ENCODE measurements at regions not wholly inside any gene's neighbourhood (a gene's known extent, or its start where the extent isn't known, plus 50 kb on each side); places are given as distances from the start of the nearest gene placed in this dataset.

DNA sequence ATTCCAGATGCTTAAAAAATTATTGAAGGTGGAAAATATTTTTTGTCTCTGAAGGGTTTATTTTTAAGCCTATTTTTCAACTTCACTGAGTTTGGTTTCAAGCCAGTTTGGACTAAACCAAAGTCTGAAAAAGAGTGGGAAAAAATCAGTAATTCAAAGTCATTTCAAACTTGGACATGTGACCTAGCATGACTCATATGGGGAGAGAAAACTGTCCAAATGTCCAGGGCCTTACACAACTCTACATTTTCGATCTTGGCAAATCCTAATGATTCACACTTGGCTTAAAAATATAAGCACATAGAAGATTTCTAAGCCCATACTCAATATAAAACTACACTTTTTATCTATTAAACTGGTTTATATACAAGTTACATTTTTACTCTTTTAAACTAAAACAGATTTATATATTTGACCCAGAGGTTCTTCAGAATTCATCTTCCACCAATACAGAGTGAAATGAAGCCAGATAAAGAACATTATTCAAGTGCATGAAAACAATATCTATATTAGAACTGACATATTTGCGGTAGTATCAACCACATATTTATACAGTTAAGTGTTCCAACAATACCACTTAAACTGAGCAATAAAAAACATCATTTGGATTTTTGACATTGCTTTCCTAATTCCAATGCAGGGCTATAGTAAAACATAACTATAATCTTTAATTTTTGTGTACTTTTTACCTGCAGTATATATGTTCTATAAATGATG lies 110.3 kb upstream of the TCF21 start:
- no peaks in the 10 kb centered on the region for H3K9me3 ChIP-seq (ENCODE audit: low read length)
- TF ChIP-seq POLR2AphosphoS5 (IDR thresholded peaks at IDR 0.05) (no peak), TAF1 (IDR thresholded peaks at IDR 0.05; ENCODE audit: low read depth) (no peak), SMC3 (conservative IDR thresholded peaks at IDR 0.05; ENCODE audit: poor library complexity) (no peak), EZH2 (IDR thresholded peaks at IDR 0.05; ENCODE audit: borderline replicate concordance, insufficient read depth, low read length, poor library complexity, severe bottlenecking) (no peak), MXI1 (conservative IDR thresholded peaks at IDR 0.05; ENCODE audit: poor library complexity, severe bottlenecking) (no peak), EP300 (conservative IDR thresholded peaks at IDR 0.05; ENCODE audit: poor library complexity, severe bottlenecking) (no peak), RAD21 (conservative IDR thresholded peaks at IDR 0.05) (no peak)
- TF ChIP-seq, protein P1, sequence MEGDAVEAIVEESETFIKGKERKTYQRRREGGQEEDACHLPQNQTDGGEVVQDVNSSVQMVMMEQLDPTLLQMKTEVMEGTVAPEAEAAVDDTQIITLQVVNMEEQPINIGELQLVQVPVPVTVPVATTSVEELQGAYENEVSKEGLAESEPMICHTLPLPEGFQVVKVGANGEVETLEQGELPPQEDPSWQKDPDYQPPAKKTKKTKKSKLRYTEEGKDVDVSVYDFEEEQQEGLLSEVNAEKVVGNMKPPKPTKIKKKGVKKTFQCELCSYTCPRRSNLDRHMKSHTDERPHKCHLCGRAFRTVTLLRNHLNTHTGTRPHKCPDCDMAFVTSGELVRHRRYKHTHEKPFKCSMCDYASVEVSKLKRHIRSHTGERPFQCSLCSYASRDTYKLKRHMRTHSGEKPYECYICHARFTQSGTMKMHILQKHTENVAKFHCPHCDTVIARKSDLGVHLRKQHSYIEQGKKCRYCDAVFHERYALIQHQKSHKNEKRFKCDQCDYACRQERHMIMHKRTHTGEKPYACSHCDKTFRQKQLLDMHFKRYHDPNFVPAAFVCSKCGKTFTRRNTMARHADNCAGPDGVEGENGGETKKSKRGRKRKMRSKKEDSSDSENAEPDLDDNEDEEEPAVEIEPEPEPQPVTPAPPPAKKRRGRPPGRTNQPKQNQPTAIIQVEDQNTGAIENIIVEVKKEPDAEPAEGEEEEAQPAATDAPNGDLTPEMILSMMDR (IDR thresholded peaks at IDR 0.05; ENCODE audit: poor library complexity, severe bottlenecking): no peak
- TF ChIP-seq, protein P2, sequence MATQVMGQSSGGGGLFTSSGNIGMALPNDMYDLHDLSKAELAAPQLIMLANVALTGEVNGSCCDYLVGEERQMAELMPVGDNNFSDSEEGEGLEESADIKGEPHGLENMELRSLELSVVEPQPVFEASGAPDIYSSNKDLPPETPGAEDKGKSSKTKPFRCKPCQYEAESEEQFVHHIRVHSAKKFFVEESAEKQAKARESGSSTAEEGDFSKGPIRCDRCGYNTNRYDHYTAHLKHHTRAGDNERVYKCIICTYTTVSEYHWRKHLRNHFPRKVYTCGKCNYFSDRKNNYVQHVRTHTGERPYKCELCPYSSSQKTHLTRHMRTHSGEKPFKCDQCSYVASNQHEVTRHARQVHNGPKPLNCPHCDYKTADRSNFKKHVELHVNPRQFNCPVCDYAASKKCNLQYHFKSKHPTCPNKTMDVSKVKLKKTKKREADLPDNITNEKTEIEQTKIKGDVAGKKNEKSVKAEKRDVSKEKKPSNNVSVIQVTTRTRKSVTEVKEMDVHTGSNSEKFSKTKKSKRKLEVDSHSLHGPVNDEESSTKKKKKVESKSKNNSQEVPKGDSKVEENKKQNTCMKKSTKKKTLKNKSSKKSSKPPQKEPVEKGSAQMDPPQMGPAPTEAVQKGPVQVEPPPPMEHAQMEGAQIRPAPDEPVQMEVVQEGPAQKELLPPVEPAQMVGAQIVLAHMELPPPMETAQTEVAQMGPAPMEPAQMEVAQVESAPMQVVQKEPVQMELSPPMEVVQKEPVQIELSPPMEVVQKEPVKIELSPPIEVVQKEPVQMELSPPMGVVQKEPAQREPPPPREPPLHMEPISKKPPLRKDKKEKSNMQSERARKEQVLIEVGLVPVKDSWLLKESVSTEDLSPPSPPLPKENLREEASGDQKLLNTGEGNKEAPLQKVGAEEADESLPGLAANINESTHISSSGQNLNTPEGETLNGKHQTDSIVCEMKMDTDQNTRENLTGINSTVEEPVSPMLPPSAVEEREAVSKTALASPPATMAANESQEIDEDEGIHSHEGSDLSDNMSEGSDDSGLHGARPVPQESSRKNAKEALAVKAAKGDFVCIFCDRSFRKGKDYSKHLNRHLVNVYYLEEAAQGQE (IDR thresholded peaks at IDR 0.05; ENCODE audit: borderline replicate concordance): no peak

DNA sequence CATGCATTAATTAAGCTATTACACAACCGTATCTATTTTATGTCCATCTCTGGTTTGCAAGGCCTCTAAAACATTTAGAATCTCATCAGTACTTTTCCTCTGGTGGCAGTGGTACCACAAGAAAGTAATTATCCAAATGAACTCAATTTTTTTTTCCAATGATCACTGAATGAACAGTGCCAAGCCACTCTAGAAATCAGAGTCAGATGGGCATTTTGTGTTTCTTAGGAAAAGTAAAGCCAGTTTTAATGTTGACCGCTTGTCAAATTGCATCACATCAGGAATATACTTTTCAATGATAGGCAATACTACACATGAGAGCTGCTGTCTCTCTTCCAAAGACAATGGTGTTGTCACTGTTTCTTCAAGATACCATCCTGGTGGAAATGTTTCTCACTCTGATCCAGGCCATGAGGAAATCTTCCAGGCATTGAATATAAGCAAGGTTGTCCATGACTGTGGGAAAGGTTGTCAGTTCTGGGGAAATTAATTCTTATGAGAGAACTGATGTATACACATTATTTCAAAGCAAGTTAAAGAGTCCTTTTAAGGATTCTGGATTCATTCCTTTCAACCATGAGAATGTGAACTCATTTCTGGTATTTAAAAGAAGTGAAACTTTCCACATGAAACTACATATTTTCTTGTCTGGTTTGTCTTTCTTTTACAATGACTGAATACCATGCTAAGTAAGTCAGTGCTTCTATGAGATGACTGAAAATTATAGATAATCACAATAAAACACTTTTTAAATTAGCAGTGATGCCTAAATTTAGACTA lies 108.8 kb upstream of the TCF21 start:
- no peaks in the 10 kb centered on the region for H3K9me3 ChIP-seq (ENCODE audit: low read length)
- no peaks in the 10 kb centered on the region for H4K20me1 ChIP-seq (ENCODE audit: insufficient read depth)
- H3K4me3 ChIP-seq (ENCODE audit: low read length): no peak overlapping the region
- H3K4me2 ChIP-seq (ENCODE audit: low read length): no peak overlapping the region
- TF ChIP-seq, protein P2 (IDR thresholded peaks at IDR 0.05; ENCODE audit: borderline replicate concordance): no peak
- no peak for TF ChIP-seq EP300 (conservative IDR thresholded peaks at IDR 0.05; ENCODE audit: poor library complexity, severe bottlenecking)
- TF ChIP-seq, protein P1 (IDR thresholded peaks at IDR 0.05; ENCODE audit: poor library complexity, severe bottlenecking): no peak
- TF ChIP-seq MXI1 (conservative IDR thresholded peaks at IDR 0.05; ENCODE audit: poor library complexity, severe bottlenecking): no peak
- TF ChIP-seq TAF1 (IDR thresholded peaks at IDR 0.05; ENCODE audit: low read depth): no peak
- no peak for TF ChIP-seq EZH2 (IDR thresholded peaks at IDR 0.05; ENCODE audit: borderline replicate concordance, insufficient read depth, low read length, poor library complexity, severe bottlenecking)
- TF ChIP-seq SMC3 (conservative IDR thresholded peaks at IDR 0.05; ENCODE audit: poor library complexity): no peak
- TF ChIP-seq RAD21 (conservative IDR thresholded peaks at IDR 0.05): no peak
- TF ChIP-seq POLR2AphosphoS5 (IDR thresholded peaks at IDR 0.05): no peak
- H2AFZ ChIP-seq (ENCODE audit: low read depth, low read length): no peak overlapping the region
- no peaks in the 10 kb centered on the region for H3K27me3 ChIP-seq (ENCODE audit: insufficient read depth, low read depth, low read length)
- H3K36me3 ChIP-seq (ENCODE audit: insufficient read depth, low read length): no peaks in the 10 kb centered on the region
- no peaks in the 10 kb centered on the region for H3K9me2 ChIP-seq (ENCODE audit: insufficient read depth, low read length)
- H3K27ac ChIP-seq (ENCODE audit: low read length): no peak overlapping the region
- H3K9ac ChIP-seq (ENCODE audit: low read length): no peak overlapping the region
- H3K79me2 ChIP-seq (replicated peaks; ENCODE audit: insufficient read depth, low read length): no peaks in the 10 kb centered on the region
- no peaks in the 10 kb centered on the region for H3F3A ChIP-seq (ENCODE audit: insufficient read depth, low read length, poor library complexity, severe bottlenecking)

More for the DNA sequence above, 110.3 kb upstream of the TCF21 start:
- Histone ChIP-seq H3K9ac (ENCODE audit: low read length) (no peak overlapping the region), H3K4me2 (ENCODE audit: low read length) (no peak overlapping the region), H3K27ac (ENCODE audit: low read length) (no peak overlapping the region), H3K36me3 (ENCODE audit: insufficient read depth, low read length) (no peaks in the 10 kb centered on the region), H4K20me1 (ENCODE audit: insufficient read depth) (no peaks in the 10 kb centered on the region), H3K4me3 (ENCODE audit: low read length) (no peak overlapping the region), H3K79me2 (replicated peaks; ENCODE audit: insufficient read depth, low read length) (no peaks in the 10 kb centered on the region), H2AFZ (ENCODE audit: low read depth, low read length) (no peak overlapping the region), H3F3A (ENCODE audit: insufficient read depth, low read length, poor library complexity, severe bottlenecking) (no peaks in the 10 kb centered on the region), H3K27me3 (ENCODE audit: insufficient read depth, low read depth, low read length) (no peaks in the 10 kb centered on the region), H3K9me2 (ENCODE audit: insufficient read depth, low read length) (no peaks in the 10 kb centered on the region)

Data from neural cell (in vitro differentiated cells).